ENCODE measurements at regions not wholly inside any gene's neighbourhood (a gene's known extent, or its start where the extent isn't known, plus 50 kb on each side); places are given as distances from the start of the nearest gene placed in this dataset.

DNA sequence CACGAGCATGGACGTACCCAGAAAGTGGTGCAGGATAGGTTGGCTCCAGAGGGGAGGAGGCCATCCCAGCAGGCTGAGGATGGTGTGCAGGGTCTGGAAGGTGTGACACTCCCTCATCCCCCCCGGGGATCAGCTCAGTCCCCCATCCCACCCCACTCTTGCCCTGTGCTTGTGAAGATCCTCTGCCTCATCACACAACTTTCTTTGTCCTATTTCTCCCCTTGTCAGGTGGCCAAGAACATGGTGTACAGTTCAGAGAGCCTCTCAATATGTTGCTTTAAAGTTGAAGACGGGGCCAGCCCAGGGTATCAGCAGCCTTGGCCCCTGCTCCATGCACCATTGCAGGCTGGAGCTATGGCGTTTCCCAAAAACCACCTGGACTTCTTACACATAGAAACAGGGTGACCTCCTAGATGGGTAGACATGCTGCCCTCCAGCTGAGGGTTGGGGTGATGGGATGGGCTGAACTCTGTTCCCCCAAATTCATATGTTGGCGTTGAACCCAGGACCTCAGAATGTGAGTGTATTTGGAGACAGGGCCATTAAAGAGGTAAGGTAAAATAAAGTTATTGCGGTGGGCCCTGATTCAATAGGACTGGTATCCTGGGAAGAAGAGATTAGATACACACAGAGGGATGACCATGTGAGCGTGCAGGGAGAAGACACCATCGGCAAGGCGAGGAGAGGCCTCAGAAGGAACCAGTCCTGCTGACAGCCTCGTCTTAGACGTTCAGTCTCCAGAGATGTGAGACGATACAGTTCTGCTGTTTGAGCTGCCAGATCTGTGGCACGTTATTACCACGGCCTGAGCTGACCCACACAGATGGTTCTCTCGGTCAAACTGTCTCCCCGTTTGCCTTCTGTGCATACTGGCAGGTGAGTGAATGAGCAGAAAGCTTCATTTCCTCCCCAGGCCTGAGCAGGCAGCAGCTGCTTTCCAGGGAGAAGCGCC is 272.5 kb downstream of the GADD45G start:
- WGBS = 82% methylated on average over 16 of the region's 18 CpGs
- no peaks in the 10 kb centered on the region for H3K36me3 ChIP-seq
- no peaks in the 10 kb centered on the region for H3K27me3 ChIP-seq
- no peak overlapping the region for H3K4me3 ChIP-seq
- DNase-seq (ENCODE audit: low spot score in 2 of 2) = peak; percentile 33 to 62
- H3K27ac ChIP-seq = peak overlapping the region; percentile 53
- TF ChIP-seq POLR2A (IDR thresholded peaks at IDR 0.05) (no peak), EP300 (IDR thresholded peaks at IDR 0.05) (no peak), POLR2AphosphoS5 (IDR thresholded peaks at IDR 0.05) (no peak)
- TF ChIP-seq, protein P1, sequence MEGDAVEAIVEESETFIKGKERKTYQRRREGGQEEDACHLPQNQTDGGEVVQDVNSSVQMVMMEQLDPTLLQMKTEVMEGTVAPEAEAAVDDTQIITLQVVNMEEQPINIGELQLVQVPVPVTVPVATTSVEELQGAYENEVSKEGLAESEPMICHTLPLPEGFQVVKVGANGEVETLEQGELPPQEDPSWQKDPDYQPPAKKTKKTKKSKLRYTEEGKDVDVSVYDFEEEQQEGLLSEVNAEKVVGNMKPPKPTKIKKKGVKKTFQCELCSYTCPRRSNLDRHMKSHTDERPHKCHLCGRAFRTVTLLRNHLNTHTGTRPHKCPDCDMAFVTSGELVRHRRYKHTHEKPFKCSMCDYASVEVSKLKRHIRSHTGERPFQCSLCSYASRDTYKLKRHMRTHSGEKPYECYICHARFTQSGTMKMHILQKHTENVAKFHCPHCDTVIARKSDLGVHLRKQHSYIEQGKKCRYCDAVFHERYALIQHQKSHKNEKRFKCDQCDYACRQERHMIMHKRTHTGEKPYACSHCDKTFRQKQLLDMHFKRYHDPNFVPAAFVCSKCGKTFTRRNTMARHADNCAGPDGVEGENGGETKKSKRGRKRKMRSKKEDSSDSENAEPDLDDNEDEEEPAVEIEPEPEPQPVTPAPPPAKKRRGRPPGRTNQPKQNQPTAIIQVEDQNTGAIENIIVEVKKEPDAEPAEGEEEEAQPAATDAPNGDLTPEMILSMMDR (IDR thresholded peaks at IDR 0.05) = no peak
- H3K4me1 ChIP-seq = peaks cover 84% of the 10 kb centered on the region
- H3K9me3 ChIP-seq = no peaks in the 10 kb centered on the region

DNA sequence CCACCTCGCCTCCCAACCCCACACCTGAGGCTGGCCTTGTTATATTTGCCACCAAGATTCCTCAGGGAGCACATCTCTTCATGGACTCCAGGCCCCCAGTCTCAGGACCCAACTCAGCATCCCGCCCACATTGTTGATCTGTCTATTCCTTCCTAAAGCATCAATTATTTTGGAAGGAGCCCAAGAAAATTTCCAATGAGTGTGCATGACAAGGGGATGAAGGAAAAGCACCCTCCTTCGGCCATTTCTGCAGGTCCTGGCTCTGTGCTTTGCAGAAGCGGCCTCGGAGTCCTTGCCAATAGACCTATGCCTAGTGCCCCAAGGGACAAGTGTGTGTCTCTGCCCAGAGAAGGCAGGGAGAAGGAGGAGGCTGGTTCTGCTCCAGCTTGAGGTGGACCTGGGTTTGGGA is 273.2 kb downstream of the GADD45G start:
- H3K9me3 ChIP-seq = no peaks in the 10 kb centered on the region
- peak overlapping the region; percentile 53 for H3K27ac ChIP-seq
- H3K4me1 ChIP-seq = peaks cover 77% of the 10 kb centered on the region
- TF ChIP-seq POLR2A (IDR thresholded peaks at IDR 0.05) = no peak
- TF ChIP-seq, protein P1 (IDR thresholded peaks at IDR 0.05) = no peak
- TF ChIP-seq EP300 (IDR thresholded peaks at IDR 0.05) = no peak
- no peak for TF ChIP-seq POLR2AphosphoS5 (IDR thresholded peaks at IDR 0.05)
- WGBS = 95% methylated on average over 5 of the region's 5 CpGs
- no peaks in the 10 kb centered on the region for H3K27me3 ChIP-seq
- H3K36me3 ChIP-seq = no peaks in the 10 kb centered on the region
- no peak overlapping the region for H3K4me3 ChIP-seq
- peak in 1 of 2 donors; percentile 56 for DNase-seq (ENCODE audit: low spot score in 2 of 2)

DNA sequence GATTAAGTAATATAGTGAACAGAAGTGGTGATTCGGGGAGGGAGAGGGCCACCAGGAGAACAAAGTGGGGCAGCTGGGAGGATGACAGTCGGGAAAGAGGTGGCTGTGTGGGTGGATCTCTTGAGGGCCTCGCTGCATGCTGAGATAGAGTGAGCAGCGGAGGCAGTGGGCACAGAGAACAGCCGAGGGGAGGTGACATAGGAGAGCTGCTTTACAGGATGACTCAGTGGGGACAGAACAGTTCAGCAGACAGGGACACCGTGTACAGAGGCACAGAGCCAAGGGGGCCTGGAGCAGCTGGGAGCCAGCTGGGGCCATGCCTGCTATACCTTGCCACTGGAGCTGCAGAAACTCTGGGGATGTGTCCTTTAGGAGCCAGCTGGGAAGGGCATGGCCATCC is 273.9 kb downstream of the GADD45G start:
- Histone ChIP-seq H3K4me1 (peaks cover 70% of the 10 kb centered on the region), H3K27ac (peak overlapping the region; percentile 53), H3K9me3 (no peaks in the 10 kb centered on the region), H3K27me3 (no peaks in the 10 kb centered on the region), H3K36me3 (no peaks in the 10 kb centered on the region), H3K4me3 (no peak overlapping the region)
- WGBS = 71% methylated on average over 6 of the region's 6 CpGs
- TF ChIP-seq, protein P1 (IDR thresholded peaks at IDR 0.05) = no peak
- TF ChIP-seq POLR2AphosphoS5 (IDR thresholded peaks at IDR 0.05) = peak in 1 of 3 donors; percentile 87
- peak; percentile 62 to 82 for DNase-seq (ENCODE audit: low spot score in 2 of 2)

DNA sequence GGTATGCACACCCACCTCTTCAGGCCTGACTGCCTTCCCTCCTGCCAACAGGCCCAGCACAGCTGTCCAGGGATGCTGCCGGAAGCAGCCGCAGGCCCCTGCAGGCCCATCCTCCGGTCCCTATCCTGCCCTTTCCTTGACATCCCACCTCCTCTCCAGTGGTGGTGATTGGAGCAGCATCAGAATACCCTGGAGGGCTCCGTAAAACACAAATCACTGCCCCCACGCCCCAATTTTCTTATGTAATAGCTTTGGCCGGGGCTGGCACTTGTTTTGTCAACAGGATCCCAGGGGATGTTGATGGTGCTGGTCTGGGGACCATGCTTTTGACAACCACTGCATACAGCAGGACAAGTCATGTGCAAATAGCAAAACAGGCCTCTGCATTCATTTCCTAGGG is 274.5 kb downstream of the GADD45G start:
- peaks cover 64% of the 10 kb centered on the region for H3K4me1 ChIP-seq
- 77% methylated on average over 6 of the region's 6 CpGs for WGBS
- no peaks in the 10 kb centered on the region for H3K36me3 ChIP-seq
- no peaks in the 10 kb centered on the region for H3K27me3 ChIP-seq
- peak overlapping the region; percentile 38 for H3K27ac ChIP-seq
- H3K9me3 ChIP-seq = no peaks in the 10 kb centered on the region
- TF ChIP-seq POLR2AphosphoS5 (IDR thresholded peaks at IDR 0.05) (no peak), EP300 (IDR thresholded peaks at IDR 0.05) (no peak), POLR2A (IDR thresholded peaks at IDR 0.05) (no peak)
- TF ChIP-seq, protein P1 (IDR thresholded peaks at IDR 0.05) = no peak
- DNase-seq (ENCODE audit: low spot score in 2 of 2) = peak in 1 of 2 donors; percentile 71
- no peak overlapping the region for H3K4me3 ChIP-seq

DNA sequence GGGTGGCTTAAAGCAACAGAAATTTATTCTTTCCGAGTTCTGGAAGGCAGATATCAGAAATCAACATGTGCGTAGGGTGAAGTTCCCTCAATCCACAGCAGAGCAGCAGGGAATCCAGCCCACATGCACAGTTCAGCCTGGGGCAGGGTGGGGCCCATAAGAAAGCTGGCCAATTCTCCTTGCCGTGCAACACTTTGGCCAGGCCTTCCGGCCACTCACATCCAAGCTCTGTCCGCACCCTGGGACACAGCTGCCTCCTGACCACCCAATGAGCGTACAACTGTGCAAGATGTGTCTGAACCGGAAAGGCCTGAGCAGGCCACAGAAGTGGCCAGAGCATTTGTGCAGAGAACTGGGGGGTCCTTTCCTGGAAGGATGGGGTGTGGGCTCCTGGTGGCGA is 274.9 kb downstream of the GADD45G start:
- 80% methylated on average over 5 of the region's 8 CpGs for WGBS
- Histone ChIP-seq H3K36me3 (no peaks in the 10 kb centered on the region), H3K4me1 (peaks cover 60% of the 10 kb centered on the region), H3K9me3 (no peaks in the 10 kb centered on the region), H3K27me3 (no peaks in the 10 kb centered on the region), H3K4me3 (no peak overlapping the region), H3K27ac (peak overlapping the region; percentile 38)
- DNase-seq (ENCODE audit: low spot score in 2 of 2) = peak in 1 of 2 donors; percentile 85
- TF ChIP-seq, protein P1 (IDR thresholded peaks at IDR 0.05) = no peak
- TF ChIP-seq POLR2A (IDR thresholded peaks at IDR 0.05) (no peak), EP300 (IDR thresholded peaks at IDR 0.05) (no peak), POLR2AphosphoS5 (IDR thresholded peaks at IDR 0.05) (peak in 1 of 3 donors; percentile 40)

All from suprapubic skin (tissue), 4 donors.